CD4-positive, CD25-positive, alpha-beta regulatory T cell (primary cell): ENCODE measurements at regions not wholly inside any gene's neighbourhood (a gene's known extent, or its start where the extent isn't known, plus 50 kb on each side); places are given as distances from the start of the nearest gene placed in this dataset.
A peak's percentile ranks its signal among the peaks of the same experiment; 100 is the strongest.

ENCODE experiments used
- ATAC-seq, 2 donors: fragments of 150-1000 bp; cut with Tn5 transposase; one replicate each; pipeline ENCODE4 v1.10.0; 2021; ENCODE audit warnings: low read depth in 2 of 2, moderate number of reproducible peaks in 2 of 2, moderate library complexity in 1 of 2
- DNase-seq, 3 donors: peaks; one replicate each; pipeline versions ENCODE4 v3.0.0 to v3.0.0-alpha.2; 2012 to 2022; ENCODE audit warnings: mixed read lengths in 1 of 3
- H3K27ac ChIP-seq: one replicate; pipeline ENCODE4 v1.7.0; 2013; ENCODE audit warnings: mild to moderate bottlenecking, low read length; ENCODE audit not compliant: insufficient read depth, poor library complexity, severe bottlenecking
- H3K27me3 ChIP-seq: one replicate; pipeline ENCODE4 v1.7.0; 2013; ENCODE audit warnings: low read length; ENCODE audit not compliant: control insufficient read depth, insufficient read depth
- H3K36me3 ChIP-seq: one replicate; pipeline ENCODE4 v1.7.0; 2013; ENCODE audit warnings: mild to moderate bottlenecking, low read length, moderate library complexity; ENCODE audit not compliant: control insufficient read depth, insufficient read depth
- H3K4me1 ChIP-seq: 2 replicates; pipeline ENCODE4 v1.7.0; 2013; ENCODE audit warnings: mild to moderate bottlenecking, low read length; ENCODE audit not compliant: insufficient read depth, control insufficient read depth, poor library complexity, severe bottlenecking
- H3K4me3 ChIP-seq: one replicate; pipeline ENCODE4 v1.7.0; 2013; ENCODE audit warnings: low read depth, mild to moderate bottlenecking, low read length, moderate library complexity
- H3K9me3 ChIP-seq, 2 experiments: 1 replicate in 1 of 2; 2 replicates in 1 of 2; pipeline ENCODE4 v1.7.0; 2013; ENCODE audit warnings: low read length in 2 of 2, mild to moderate bottlenecking in 1 of 2, moderate library complexity in 1 of 2; ENCODE audit not compliant: control insufficient read depth in 2 of 2
- H3K27ac Mint-ChIP-seq, 3 donors: one replicate each; pipeline ENCODE4 v1.8.0; 2020 to 2022; ENCODE audit warnings: mild to moderate bottlenecking in 3 of 3, mixed read lengths in 3 of 3, moderate library complexity in 2 of 3
- H3K27me3 Mint-ChIP-seq: one replicate; pipeline ENCODE4 v1.8.0; 2022; ENCODE audit warnings: mild to moderate bottlenecking, mixed read lengths
- H3K36me3 Mint-ChIP-seq: one replicate; pipeline ENCODE4 v1.8.0; 2020; ENCODE audit warnings: mixed read lengths
- H3K4me1 Mint-ChIP-seq, 4 donors: one replicate each; pipeline ENCODE4 v1.8.0; 2020 to 2022; ENCODE audit warnings: mixed read lengths in 4 of 4, mild to moderate bottlenecking in 1 of 4
- H3K4me3 Mint-ChIP-seq, 4 donors: one replicate each; pipeline ENCODE4 v1.8.0; 2020 to 2022; ENCODE audit warnings: mild to moderate bottlenecking in 4 of 4, mixed read lengths in 4 of 4, moderate library complexity in 3 of 4
- H3K9me3 Mint-ChIP-seq, 7 donors: one replicate each; pipeline ENCODE4 v1.8.0; 2020 to 2022; ENCODE audit warnings: mixed read lengths in 7 of 7, mild to moderate bottlenecking in 3 of 7, moderate library complexity in 2 of 7

DNA sequence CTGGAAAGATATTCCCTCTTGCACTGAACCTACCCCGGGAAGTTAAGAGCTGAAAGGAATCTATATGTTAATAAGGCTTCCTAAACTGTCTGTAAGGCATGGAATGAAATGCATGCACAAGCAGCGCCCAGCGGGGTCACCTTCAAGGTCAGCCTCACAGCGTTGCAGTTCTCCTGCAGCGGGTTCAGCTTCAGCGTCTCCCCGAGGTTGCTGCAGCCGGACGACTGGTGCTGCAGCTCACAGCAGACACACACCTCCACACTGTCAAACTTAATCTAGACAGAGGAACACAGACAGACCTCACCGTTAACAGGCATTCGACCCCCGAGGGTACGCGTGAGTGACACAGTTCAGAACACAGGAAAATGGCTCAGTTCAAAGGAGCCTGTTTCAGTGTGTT lies 73.3 kb downstream of the NSMCE3 start:
- Histone ChIP-seq H3K4me3 (no peak overlapping the region), H3K9me3 (no peaks in the 10 kb centered on the region), H3K4me1 (no peaks in the 10 kb centered on the region), H3K36me3 (no peaks in the 10 kb centered on the region), H3K27ac (no peak overlapping the region), H3K27me3 (no peaks in the 10 kb centered on the region)
- no peak overlapping the region for H3K4me3 Mint-ChIP-seq
- H3K27me3 Mint-ChIP-seq: peaks cover 11% of the 10 kb centered on the region
- H3K9me3 Mint-ChIP-seq: no peaks in the 10 kb centered on the region
- H3K36me3 Mint-ChIP-seq: no peaks in the 10 kb centered on the region
- DNase-seq (no peak), ATAC-seq (no peak)
- H3K27ac Mint-ChIP-seq: no peak overlapping the region
- no peaks in the 10 kb centered on the region for H3K4me1 Mint-ChIP-seq

GRCh38 chr15:29194866-29195265 lies 74.8 kb downstream of the NSMCE3 start:
- no peak overlapping the region for H3K27ac ChIP-seq
- no peaks in the 10 kb centered on the region for H3K27me3 ChIP-seq
- DNase-seq: no peak
- no peaks in the 10 kb centered on the region for H3K36me3 ChIP-seq
- no peaks in the 10 kb centered on the region for H3K9me3 Mint-ChIP-seq
- H3K4me1 ChIP-seq: no peaks in the 10 kb centered on the region
- peaks cover 14% of the 10 kb centered on the region for H3K27me3 Mint-ChIP-seq
- H3K4me3 Mint-ChIP-seq: no peak overlapping the region
- no peak for ATAC-seq
- no peaks in the 10 kb centered on the region for H3K36me3 Mint-ChIP-seq
- no peaks in the 10 kb centered on the region for H3K9me3 ChIP-seq
- H3K4me3 ChIP-seq: no peak overlapping the region
- no peaks in the 10 kb centered on the region for H3K4me1 Mint-ChIP-seq
- H3K27ac Mint-ChIP-seq: no peak overlapping the region

DNA sequence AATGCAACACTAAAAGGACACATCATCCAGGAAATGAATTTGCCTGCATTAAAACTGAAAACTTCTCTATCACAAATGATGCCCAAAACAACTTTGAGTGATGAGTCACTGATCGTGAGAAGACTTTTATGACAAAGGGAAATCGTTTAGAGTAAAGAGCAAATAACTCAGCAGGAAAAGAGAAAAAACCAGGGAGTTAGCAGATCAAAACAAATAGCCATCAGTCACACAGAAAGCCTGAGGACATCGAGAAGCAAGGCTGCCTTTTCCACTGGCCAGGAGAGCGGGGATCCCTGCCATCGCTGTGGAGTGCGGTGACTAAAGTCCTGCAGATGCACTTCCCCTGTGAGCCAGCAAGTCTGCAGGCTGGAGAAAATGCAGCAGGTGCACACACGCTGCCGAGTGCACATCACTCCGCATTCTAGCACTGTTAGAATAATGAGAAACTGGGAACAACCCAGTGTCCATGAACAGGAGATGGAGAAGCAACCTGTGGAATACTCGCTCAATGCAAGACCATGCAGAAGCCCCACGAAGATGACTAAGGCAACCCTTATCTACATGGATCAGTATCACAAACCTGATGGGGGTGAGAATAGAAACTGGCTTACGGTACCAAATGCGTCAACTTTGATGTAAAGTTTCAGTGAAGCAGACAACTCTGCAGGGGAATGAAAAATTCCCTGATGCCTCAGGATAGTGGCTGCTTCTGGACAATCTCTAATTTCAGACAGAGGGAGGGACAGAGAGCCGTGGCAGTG lies 86.4 kb downstream of the NSMCE3 start:
- Mint-ChIP-seq H3K4me3 (no peak overlapping the region), H3K27ac (no peak overlapping the region), H3K4me1 (no peaks in the 10 kb centered on the region), H3K36me3 (no peaks in the 10 kb centered on the region), H3K9me3 (peaks cover 0 to 3% (median 0%) of the 10 kb centered on the region in 7 donors), H3K27me3 (peaks cover 10% of the 10 kb centered on the region)
- Histone ChIP-seq H3K4me3 (no peak overlapping the region), H3K9me3 (no peaks in the 10 kb centered on the region), H3K4me1 (no peaks in the 10 kb centered on the region), H3K27me3 (peaks cover 3% of the 10 kb centered on the region), H3K27ac (no peak overlapping the region), H3K36me3 (no peaks in the 10 kb centered on the region)
- DNase-seq (no peak), ATAC-seq (no peak)

GRCh38 chr15:29182590-29182989 lies 87.0 kb downstream of the NSMCE3 start:
- DNase-seq: no peak
- Mint-ChIP-seq H3K4me3 (peak overlapping the region in 1 of 4 donors; percentile 3), H3K36me3 (no peaks in the 10 kb centered on the region), H3K9me3 (peaks cover 0 to 3% (median 0%) of the 10 kb centered on the region in 7 donors), H3K27me3 (peaks cover 12% of the 10 kb centered on the region), H3K4me1 (no peaks in the 10 kb centered on the region), H3K27ac (peak overlapping the region in 1 of 3 donors; percentile 72)
- Histone ChIP-seq H3K36me3 (no peaks in the 10 kb centered on the region), H3K9me3 (no peaks in the 10 kb centered on the region), H3K4me1 (no peaks in the 10 kb centered on the region), H3K27ac (no peak overlapping the region), H3K27me3 (peaks cover 3% of the 10 kb centered on the region), H3K4me3 (no peak overlapping the region)
- ATAC-seq: no peak

- H3K4me1 Mint-ChIP-seq: peaks cover 0 to 5% (median 0%) of the 10 kb centered on the region in 4 donors
- no peak overlapping the region for H3K27ac Mint-ChIP-seq
- ATAC-seq (no peak), DNase-seq (no peak)
- no peak overlapping the region for H3K27ac ChIP-seq
- no peaks in the 10 kb centered on the region for H3K36me3 Mint-ChIP-seq
- H3K27me3 ChIP-seq: no peaks in the 10 kb centered on the region
- H3K4me1 ChIP-seq: no peaks in the 10 kb centered on the region
- no peaks in the 10 kb centered on the region for H3K9me3 ChIP-seq
- H3K9me3 Mint-ChIP-seq: peaks cover 0 to 3% (median 0%) of the 10 kb centered on the region in 7 donors
- H3K4me3 Mint-ChIP-seq: no peak overlapping the region
- H3K27me3 Mint-ChIP-seq: peaks cover 12% of the 10 kb centered on the region
- no peak overlapping the region for H3K4me3 ChIP-seq
- no peaks in the 10 kb centered on the region for H3K36me3 ChIP-seq
Measured at GRCh38 chr15:29172742-29173725, 96.6 kb downstream of the NSMCE3 start.

- Histone ChIP-seq H3K4me3 (no peak overlapping the region), H3K4me1 (no peaks in the 10 kb centered on the region), H3K36me3 (no peaks in the 10 kb centered on the region), H3K27ac (no peak overlapping the region), H3K9me3 (no peaks in the 10 kb centered on the region), H3K27me3 (no peaks in the 10 kb centered on the region)
- DNase-seq (no peak), ATAC-seq (no peak)
- no peak overlapping the region for H3K27ac Mint-ChIP-seq
- H3K4me1 Mint-ChIP-seq: peaks cover 0 to 2% (median 0%) of the 10 kb centered on the region in 4 donors
- H3K4me3 Mint-ChIP-seq: no peak overlapping the region
- peaks cover 0 to 3% (median 0%) of the 10 kb centered on the region in 7 donors for H3K9me3 Mint-ChIP-seq
- no peaks in the 10 kb centered on the region for H3K36me3 Mint-ChIP-seq
- no peaks in the 10 kb centered on the region for H3K27me3 Mint-ChIP-seq
Measured at GRCh38 chr15:29170521-29170920, 99.1 kb downstream of the NSMCE3 start.
